ENCODE measurements at regions not wholly inside any gene's neighbourhood (a gene's known extent, or its start where the extent isn't known, plus 50 kb on each side); places are given as distances from the start of the nearest gene placed in this dataset.

GRCh38 chr11:80538040-80538439, 1097.2 kb upstream of the TENM4 start:
- DNase-seq, result no peak

GRCh38 chr11:80533463-80533862, 1092.6 kb upstream of the TENM4 start:
- no peak for DNase-seq

- no peak for DNase-seq
Measured at GRCh38 chr11:80532633-80533232, 1091.9 kb upstream of the TENM4 start.

GRCh38 chr11:80529726-80530125, 1088.9 kb upstream of the TENM4 start:
- no peak for DNase-seq

- no peak for DNase-seq
Measured at GRCh38 chr11:80525663-80526405, 1085.0 kb upstream of the TENM4 start.

GRCh38 chr11:80524349-80524748, 1083.5 kb upstream of the TENM4 start:
- no peak for DNase-seq

GRCh38 chr11:80523057-80523456, 1082.2 kb upstream of the TENM4 start:
- DNase-seq, result no peak

- DNase-seq, result no peak
Measured at GRCh38 chr11:80521592-80521991, 1080.8 kb upstream of the TENM4 start.

- no peak for DNase-seq
Measured at GRCh38 chr11:80520507-80520887, 1079.7 kb upstream of the TENM4 start.

- DNase-seq, result no peak
Measured at GRCh38 chr11:80519596-80520506, 1079.0 kb upstream of the TENM4 start.

- no peak for DNase-seq
Measured at GRCh38 chr11:80517701-80518100, 1076.9 kb upstream of the TENM4 start.

GRCh38 chr11:80515097-80515496, 1074.3 kb upstream of the TENM4 start:
- no peak for DNase-seq

GRCh38 chr11:80512491-80512890, 1071.7 kb upstream of the TENM4 start:
- DNase-seq, result no peak

GRCh38 chr11:80505771-80506170, 1064.9 kb upstream of the TENM4 start:
- DNase-seq, result no peak

GRCh38 chr11:80503990-80504389, 1063.2 kb upstream of the TENM4 start:
- DNase-seq, result no peak

GRCh38 chr11:80502511-80502910, 1061.7 kb upstream of the TENM4 start:
- no peak for DNase-seq

GRCh38 chr11:80495116-80495515, 1054.3 kb upstream of the TENM4 start:
- DNase-seq, result no peak

GRCh38 chr11:80487952-80488351, 1047.1 kb upstream of the TENM4 start:
- no peak for DNase-seq

- DNase-seq, result no peak
Measured at GRCh38 chr11:80486678-80487077, 1045.8 kb upstream of the TENM4 start.

GRCh38 chr11:80477178-80477577, 1036.3 kb upstream of the TENM4 start:
- no peak for DNase-seq

- DNase-seq, result no peak
Measured at GRCh38 chr11:80473562-80473961, 1032.7 kb upstream of the TENM4 start.

- DNase-seq, result no peak
Measured at GRCh38 chr11:80469871-80470270, 1029.0 kb upstream of the TENM4 start.

- no peak for DNase-seq
Measured at GRCh38 chr11:80466570-80466969, 1025.7 kb upstream of the TENM4 start.

GRCh38 chr11:80462211-80462610, 1021.4 kb upstream of the TENM4 start:
- no peak for DNase-seq
